Tibial nerve (tissue), 4 donors: ENCODE measurements at regions not wholly inside any gene's neighbourhood (a gene's known extent, or its start where the extent isn't known, plus 50 kb on each side); places are given as distances from the start of the nearest gene placed in this dataset.

Experiments
- DNase-seq, 2 donors: peaks; one replicate each; pipeline ENCODE4 v3.0.0-alpha.2; 2019; ENCODE audit warnings: low spot score in 2 of 2
- H3K27ac ChIP-seq, 4 donors: fragments of 200-600 bp; sonication (generic) in 3 of 4; one replicate each; pipeline ENCODE4 v1.5.1; 2017 to 2019; ENCODE audit warnings: mild to moderate bottlenecking in 1 of 4
- H3K27me3 ChIP-seq, 2 donors: fragments of 200-600 bp; sonication (generic) in 1 of 2; one replicate each; pipeline versions ENCODE4 v1.5.1 to v1.6.0; 2017 to 2019
- H3K36me3 ChIP-seq, 3 donors: fragments of 200-600 bp; sonication (generic); one replicate each; pipeline ENCODE4 v1.5.1; 2018 to 2019
- H3K4me1 ChIP-seq, 4 donors: fragments of 200-600 bp; sonication (generic) in 3 of 4; one replicate each; pipeline ENCODE4 v1.5.1; 2017 to 2019
- H3K4me3 ChIP-seq, 4 donors: fragments of 200-600 bp; sonication (generic) in 3 of 4; one replicate each; pipeline ENCODE4 v1.5.1; 2017 to 2019; ENCODE audit warnings: mild to moderate bottlenecking in 1 of 4, moderate library complexity in 1 of 4
- H3K9me3 ChIP-seq, 4 donors: fragments of 200-600 bp; sonication (generic) in 3 of 4; one replicate each; pipeline ENCODE4 v1.5.1; 2017 to 2019
- EP300 ChIP-seq, 2 donors: sonication (generic); formaldehyde crosslinking; IDR thresholded peaks; one replicate each; pipeline ENCODE4 v1.6.1; 2017; ENCODE audit warnings: antibody characterized with exemption in 2 of 2, mild to moderate bottlenecking in 1 of 2
- POLR2A ChIP-seq, 2 donors: fragments of 450-650 bp; IDR thresholded peaks; one replicate each; pipeline ENCODE4 v1.6.1; 2017; ENCODE audit warnings: antibody characterized with exemption in 2 of 2, mild to moderate bottlenecking in 2 of 2, moderate library complexity in 2 of 2
- WGBS, 2 donors: methylation state at CpG; one replicate each; pipeline ENCODE4 v1.1.5; 2018; 5-methylcytosine and 5-hydroxymethylcytosine counted together
- TF ChIP-seq, protein P1 (sequence below), 5 experiments: fragments of 200-600 bp in 3 of 5; fragments of 450-650 bp in 2 of 5; sonication (generic) in 3 of 5; IDR thresholded peaks; one replicate each; pipeline ENCODE4 v1.5.1; 2016 to 2019; ENCODE audit warnings: antibody characterized with exemption in 5 of 5, mild to moderate bottlenecking in 3 of 5, moderate library complexity in 2 of 5

DNA sequence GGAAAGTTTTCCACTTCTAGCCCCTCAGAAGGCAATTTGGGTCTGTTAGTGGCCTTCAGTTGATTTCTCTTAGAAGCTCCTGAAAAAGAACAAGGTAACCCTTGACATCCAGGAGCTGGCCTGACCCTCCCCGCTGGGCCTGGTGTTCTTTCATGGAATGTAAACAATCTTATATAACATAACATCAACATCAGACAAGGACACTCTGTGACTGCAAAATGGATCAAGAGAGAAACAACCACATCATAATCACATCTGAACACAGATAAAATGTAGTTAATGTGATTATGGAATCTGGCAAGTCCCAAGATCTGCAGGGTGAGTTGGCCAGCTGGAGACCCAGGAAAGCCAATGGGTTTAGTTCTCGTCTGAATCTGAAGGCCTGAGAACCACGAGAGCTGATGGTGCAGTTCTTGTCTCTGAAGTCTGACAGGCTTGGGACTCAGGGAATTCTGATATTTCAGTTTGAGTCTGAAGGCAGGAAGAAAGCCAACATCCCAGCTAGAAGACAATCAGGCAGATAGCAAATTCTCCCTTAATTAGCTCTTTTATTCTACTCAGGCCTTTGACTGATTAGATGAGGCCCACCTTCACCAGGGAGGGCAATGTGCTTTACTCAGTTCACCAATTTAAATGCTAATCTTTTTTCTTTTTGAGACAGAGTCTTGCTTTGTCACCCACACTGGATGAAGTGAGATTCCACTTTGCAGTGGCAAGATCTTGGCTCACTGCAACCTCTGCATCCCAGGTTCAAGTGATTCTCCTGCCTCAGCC is 91.4 kb upstream of the NAMPT start:
- DNase-seq = no peak
- Histone ChIP-seq H3K9me3 (no peaks in the 10 kb centered on the region), H3K4me1 (no peaks in the 10 kb centered on the region), H3K36me3 (no peaks in the 10 kb centered on the region), H3K27me3 (no peaks in the 10 kb centered on the region), H3K4me3 (no peak overlapping the region), H3K27ac (no peak overlapping the region)
- 53 to 66% methylated on average over 3 of the region's 3 CpGs for WGBS, 2 donors
- TF ChIP-seq EP300 (IDR thresholded peaks at IDR 0.05) (no peak), POLR2A (IDR thresholded peaks at IDR 0.05) (no peak)
- TF ChIP-seq, protein P1, sequence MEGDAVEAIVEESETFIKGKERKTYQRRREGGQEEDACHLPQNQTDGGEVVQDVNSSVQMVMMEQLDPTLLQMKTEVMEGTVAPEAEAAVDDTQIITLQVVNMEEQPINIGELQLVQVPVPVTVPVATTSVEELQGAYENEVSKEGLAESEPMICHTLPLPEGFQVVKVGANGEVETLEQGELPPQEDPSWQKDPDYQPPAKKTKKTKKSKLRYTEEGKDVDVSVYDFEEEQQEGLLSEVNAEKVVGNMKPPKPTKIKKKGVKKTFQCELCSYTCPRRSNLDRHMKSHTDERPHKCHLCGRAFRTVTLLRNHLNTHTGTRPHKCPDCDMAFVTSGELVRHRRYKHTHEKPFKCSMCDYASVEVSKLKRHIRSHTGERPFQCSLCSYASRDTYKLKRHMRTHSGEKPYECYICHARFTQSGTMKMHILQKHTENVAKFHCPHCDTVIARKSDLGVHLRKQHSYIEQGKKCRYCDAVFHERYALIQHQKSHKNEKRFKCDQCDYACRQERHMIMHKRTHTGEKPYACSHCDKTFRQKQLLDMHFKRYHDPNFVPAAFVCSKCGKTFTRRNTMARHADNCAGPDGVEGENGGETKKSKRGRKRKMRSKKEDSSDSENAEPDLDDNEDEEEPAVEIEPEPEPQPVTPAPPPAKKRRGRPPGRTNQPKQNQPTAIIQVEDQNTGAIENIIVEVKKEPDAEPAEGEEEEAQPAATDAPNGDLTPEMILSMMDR (IDR thresholded peaks at IDR 0.05) = no peak

GRCh38 chr7:106375499-106375898 is 90.7 kb upstream of the NAMPT start:
- Histone ChIP-seq H3K4me3 (no peak overlapping the region), H3K27me3 (no peaks in the 10 kb centered on the region), H3K27ac (no peak overlapping the region), H3K9me3 (no peaks in the 10 kb centered on the region), H3K4me1 (no peaks in the 10 kb centered on the region), H3K36me3 (no peaks in the 10 kb centered on the region)
- no peak for TF ChIP-seq POLR2A (IDR thresholded peaks at IDR 0.05)
- TF ChIP-seq, protein P1 (IDR thresholded peaks at IDR 0.05) = no peak
- TF ChIP-seq EP300 (IDR thresholded peaks at IDR 0.05) = no peak
- no peak for DNase-seq
- WGBS, 2 donors = 90 to 94% methylated on average over 2 of the region's 2 CpGs

DNA sequence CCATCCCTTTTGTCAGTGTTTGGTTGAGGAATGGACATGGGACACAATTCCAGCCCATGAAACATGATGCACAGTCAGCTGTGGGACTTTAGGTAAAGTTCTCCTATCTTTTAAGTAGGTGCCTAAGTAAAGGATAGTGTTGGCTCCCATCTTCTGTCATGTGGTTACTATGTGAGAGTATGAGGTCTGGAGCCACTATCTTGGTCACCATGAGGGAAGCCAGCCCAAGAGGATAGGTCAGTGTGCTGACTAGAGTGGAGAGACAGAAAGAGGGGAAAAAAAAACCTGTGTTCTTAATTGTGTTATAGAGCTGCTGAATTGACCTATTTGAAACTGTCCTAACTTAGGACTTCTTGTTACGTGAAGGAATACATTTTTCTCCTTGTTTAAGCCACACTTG is 89.7 kb upstream of the NAMPT start:
- Histone ChIP-seq H3K27ac (no peak overlapping the region), H3K4me3 (no peak overlapping the region), H3K4me1 (no peaks in the 10 kb centered on the region), H3K36me3 (no peaks in the 10 kb centered on the region), H3K9me3 (no peaks in the 10 kb centered on the region), H3K27me3 (no peaks in the 10 kb centered on the region)
- 91 to 98% methylated on average over 1 of the region's 1 CpG for WGBS, 2 donors
- no peak for TF ChIP-seq EP300 (IDR thresholded peaks at IDR 0.05)
- no peak for DNase-seq

DNA sequence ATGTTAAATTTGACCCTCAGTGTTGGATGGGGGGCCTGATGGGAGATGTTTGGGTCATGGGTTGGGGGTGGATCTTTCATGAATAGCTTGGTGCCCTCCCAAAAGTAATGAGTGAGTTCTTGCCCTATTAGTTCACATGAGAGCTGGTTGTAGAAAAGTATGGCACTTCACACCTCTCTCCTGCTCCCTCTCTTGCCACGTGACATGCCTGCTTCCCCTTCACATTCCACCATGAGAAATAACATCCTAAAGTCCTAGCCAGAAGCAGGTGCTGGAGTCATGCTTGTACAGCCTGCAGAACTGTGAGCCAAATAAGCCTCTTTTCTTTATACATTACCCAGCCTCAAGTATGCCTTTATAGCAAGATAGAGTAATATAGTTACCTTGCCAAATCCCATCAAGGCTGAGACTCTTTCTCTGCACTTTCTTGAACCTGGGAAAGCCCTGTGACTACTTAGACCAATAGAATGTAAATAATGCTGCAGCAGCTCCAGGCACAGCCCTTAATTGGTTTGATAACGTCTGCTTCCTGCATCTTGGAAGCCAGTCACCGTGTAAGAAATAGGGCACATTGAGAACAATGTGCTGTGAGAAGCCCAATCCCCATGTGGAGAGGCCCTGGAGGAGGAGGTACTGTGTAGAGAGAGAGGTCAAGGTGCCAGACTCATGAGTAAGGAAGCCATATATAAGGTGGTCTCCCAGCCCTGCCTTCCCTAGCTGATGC is 88.0 kb upstream of the NAMPT start:
- H3K27ac ChIP-seq = no peak overlapping the region
- no peak for DNase-seq
- 25 to 34% methylated on average over 3 of the region's 3 CpGs for WGBS, 2 donors
- no peaks in the 10 kb centered on the region for H3K36me3 ChIP-seq
- no peaks in the 10 kb centered on the region for H3K27me3 ChIP-seq
- no peak overlapping the region for H3K4me3 ChIP-seq
- TF ChIP-seq EP300 (IDR thresholded peaks at IDR 0.05) (no peak), POLR2A (IDR thresholded peaks at IDR 0.05) (no peak)
- TF ChIP-seq, protein P1 (IDR thresholded peaks at IDR 0.05) = no peak
- no peaks in the 10 kb centered on the region for H3K4me1 ChIP-seq
- no peaks in the 10 kb centered on the region for H3K9me3 ChIP-seq

- H3K4me1 ChIP-seq = no peaks in the 10 kb centered on the region
- DNase-seq = no peak
- no peaks in the 10 kb centered on the region for H3K36me3 ChIP-seq
- H3K27me3 ChIP-seq = no peaks in the 10 kb centered on the region
- TF ChIP-seq EP300 (IDR thresholded peaks at IDR 0.05) = no peak
- TF ChIP-seq POLR2A (IDR thresholded peaks at IDR 0.05) = no peak
- TF ChIP-seq, protein P1 (IDR thresholded peaks at IDR 0.05) = no peak
- H3K9me3 ChIP-seq = no peaks in the 10 kb centered on the region
- H3K27ac ChIP-seq = no peak overlapping the region
- WGBS, 2 donors = 87 to 95% methylated on average over 2 of the region's 2 CpGs
- H3K4me3 ChIP-seq = no peak overlapping the region
These were observed 87.3 kb upstream of the NAMPT start for GRCh38 chr7:106372126-106372525.
